Activated B cell treated with CpG ODN at 0.5 μM for 24 hours (primary cell): ENCODE measurements at regions not wholly inside any gene's neighbourhood (a gene's known extent, or its start where the extent isn't known, plus 50 kb on each side); places are given as distances from the start of the nearest gene placed in this dataset.

Experiments used
- ATAC-seq: fragments of 200-7000 bp; cut with Tn5 transposase; one replicate; pipeline ENCODE4 v1.10.0; 2021; ENCODE audit warnings: low read depth, mild to moderate bottlenecking, moderate library complexity
- CTCF ChIA-PET: fragments of 350-600 bp; sonication (Branson Sonifier 250); formaldehyde crosslinking; loops from one replicate; lab custom pipeline; 2021; ENCODE audit warnings: antibody characterized with exemption; lab: Charles Lee
- POLR2A ChIA-PET: fragments of 350-600 bp; sonication (Branson Sonifier 250); formaldehyde crosslinking; loops from one replicate; lab custom pipeline; 2021; ENCODE audit warnings: antibody characterized with exemption; lab: Charles Lee
- DNase-seq: peaks from one replicate; pipeline ENCODE4 v3.0.0; 2022
- H3K27ac Mint-ChIP-seq: one replicate; pipeline ENCODE4 v1.8.0; 2020; ENCODE audit warnings: mixed read lengths
- H3K27me3 Mint-ChIP-seq: one replicate; pipeline ENCODE4 v1.8.0; 2021; ENCODE audit warnings: mixed read lengths
- H3K36me3 Mint-ChIP-seq: one replicate; pipeline ENCODE4 v1.8.0; 2021; ENCODE audit warnings: low read depth, mixed read lengths
- H3K4me1 Mint-ChIP-seq: one replicate; pipeline ENCODE4 v1.8.0; 2021; ENCODE audit warnings: mixed read lengths
- H3K4me3 Mint-ChIP-seq: one replicate; pipeline ENCODE4 v1.8.0; 2020; ENCODE audit warnings: mild to moderate bottlenecking, mixed read lengths
- H3K9me3 Mint-ChIP-seq: one replicate; pipeline ENCODE4 v1.8.0; 2020; ENCODE audit warnings: mixed read lengths
- CTCF ChIP-seq: fragments of 200-600 bp; IDR thresholded peaks from one replicate; pipeline ENCODE4 v1.8.0; 2022; ENCODE audit warnings: antibody characterized with exemption, mild to moderate bottlenecking
- intact Hi-C: fragments of 100-400 bp; cut with micrococcal nuclease; formaldehyde crosslinking; loops from one replicate; pipeline ENCODE4 v1.15.1; 2024

- Mint-ChIP-seq H3K27ac (no peak overlapping the region), H3K9me3 (peaks cover 3% of the 10 kb centered on the region), H3K4me1 (no peaks in the 10 kb centered on the region), H3K36me3 (no peaks in the 10 kb centered on the region), H3K27me3 (peaks cover 5% of the 10 kb centered on the region), H3K4me3 (no peak overlapping the region)
- ATAC-seq (no peak), DNase-seq (no peak)
- ChIA-PET POLR2A (no interaction called here), CTCF (no interaction called here)
- TF ChIP-seq CTCF, result no peak
- intact Hi-C loops, result no loop called here
These were observed 67.5 kb upstream of the CCNG1 start for GRCh38 chr5:163369776-163370385.

GRCh38 chr5:163373436-163374084 lies 63.8 kb upstream of the CCNG1 start:
- CTCF ChIA-PET, result interaction anchor here (1.4 kb wide), 1 partner anchor 26 kb away, joined by 4 read pairs; no protein-coding TSS in a partner anchor
- H3K4me1 Mint-ChIP-seq, result no peaks in the 10 kb centered on the region

DNA sequence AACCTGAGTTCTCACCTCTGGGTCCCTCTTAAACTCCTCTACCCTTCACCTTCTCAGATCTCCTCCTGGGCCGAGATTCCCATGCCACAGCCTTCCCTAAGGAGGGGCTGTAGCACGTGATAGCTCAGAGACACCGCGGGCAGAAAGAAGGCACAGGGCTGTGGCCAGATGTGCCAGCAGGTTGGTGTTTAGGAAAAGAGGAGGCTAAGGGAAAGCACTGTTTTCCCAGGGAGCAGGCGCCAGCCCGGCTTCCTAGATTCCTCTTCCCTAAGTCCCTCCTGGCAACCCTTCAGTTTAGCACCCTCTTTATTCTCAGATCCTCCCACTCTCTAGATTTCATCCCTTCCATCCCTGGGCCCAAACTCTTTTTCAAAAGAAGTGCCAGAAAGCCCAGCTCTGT lies 59.4 kb upstream of the CCNG1 start:
- Mint-ChIP-seq H3K4me3 (no peak overlapping the region), H3K4me1 (no peaks in the 10 kb centered on the region)

More at GRCh38 chr5:163373436-163374084, 63.8 kb upstream of the CCNG1 start:
- ATAC-seq, result no peak
- TF ChIP-seq CTCF, result no peak
- POLR2A ChIA-PET, result no interaction called here
- Mint-ChIP-seq H3K36me3 (no peaks in the 10 kb centered on the region), H3K27ac (no peak overlapping the region), H3K4me3 (no peak overlapping the region), H3K9me3 (peaks cover 5% of the 10 kb centered on the region), H3K27me3 (no peaks in the 10 kb centered on the region)
- no peak for DNase-seq
- intact Hi-C loops, result no loop called here

GRCh38 chr5:163379298-163380155 lies 57.9 kb upstream of the CCNG1 start:
- ChIA-PET CTCF (no interaction called here), POLR2A (no interaction called here)
- H3K36me3 Mint-ChIP-seq, result no peaks in the 10 kb centered on the region
- peaks cover 3% of the 10 kb centered on the region for H3K27me3 Mint-ChIP-seq
- intact Hi-C loops, result no loop called here
- H3K4me1 Mint-ChIP-seq, result no peaks in the 10 kb centered on the region
- TF ChIP-seq CTCF, result no peak
- peaks cover 2% of the 10 kb centered on the region for H3K9me3 Mint-ChIP-seq
- DNase-seq, result no peak
- no peak for ATAC-seq
- H3K4me3 Mint-ChIP-seq, result no peak overlapping the region
- H3K27ac Mint-ChIP-seq, result no peak overlapping the region

More for the DNA sequence above, 59.4 kb upstream of the CCNG1 start:
- DNase-seq, result no peak
- H3K9me3 Mint-ChIP-seq, result peaks cover 2% of the 10 kb centered on the region
- ATAC-seq, result no peak
- intact Hi-C loops, result no loop called here
- H3K36me3 Mint-ChIP-seq, result no peaks in the 10 kb centered on the region
- ChIA-PET POLR2A (no interaction called here), CTCF (no interaction called here)
- no peaks in the 10 kb centered on the region for H3K27me3 Mint-ChIP-seq
- no peak for TF ChIP-seq CTCF
- no peak overlapping the region for H3K27ac Mint-ChIP-seq

- no peaks in the 10 kb centered on the region for H3K4me1 Mint-ChIP-seq
- no peak overlapping the region for H3K4me3 Mint-ChIP-seq
- H3K36me3 Mint-ChIP-seq, result no peaks in the 10 kb centered on the region
- CTCF ChIA-PET, result interaction anchor here (1.1 kb wide), 1 partner anchor 27 kb away, joined by 3 read pairs; no protein-coding TSS in a partner anchor
- intact Hi-C loops, result no loop called here
- H3K9me3 Mint-ChIP-seq, result no peaks in the 10 kb centered on the region
- TF ChIP-seq CTCF, result no peak
- no peak overlapping the region for H3K27ac Mint-ChIP-seq
- ATAC-seq, result no peak
- H3K27me3 Mint-ChIP-seq, result peaks cover 3% of the 10 kb centered on the region
- POLR2A ChIA-PET, result no interaction called here
- no peak for DNase-seq
These were observed 55.6 kb upstream of the CCNG1 start for GRCh38 chr5:163381832-163382231.
